Activated CD4-positive, alpha-beta T cell treated with anti-CD3 and anti-CD28 coated beads, Interleukin-2, amount 50 U/mL, for 48 hours (primary cell): ENCODE measurements at regions not wholly inside any gene's neighbourhood (a gene's known extent, or its start where the extent isn't known, plus 50 kb on each side); places are given as distances from the start of the nearest gene placed in this dataset.

Source experiments
- DNase-seq, 2 experiments: peaks; one replicate each; pipeline ENCODE4 v3.0.0-alpha.2; 2020

GRCh38 chr4:81577392-81577791 lies 105.7 kb upstream of the RASGEF1B start:
- DNase-seq: no peak

GRCh38 chr4:81574991-81575390 lies 103.3 kb upstream of the RASGEF1B start:
- no peak for DNase-seq

- DNase-seq: no peak
Measured at GRCh38 chr4:81573840-81574239, 102.1 kb upstream of the RASGEF1B start.

GRCh38 chr4:81572402-81572801 lies 100.7 kb upstream of the RASGEF1B start:
- no peak for DNase-seq

GRCh38 chr4:81571105-81571504 lies 99.4 kb upstream of the RASGEF1B start:
- DNase-seq: no peak

- no peak for DNase-seq
Measured at GRCh38 chr4:81566161-81566591, 94.5 kb upstream of the RASGEF1B start.

- no peak for DNase-seq
Measured at GRCh38 chr4:81565142-81565870, 93.6 kb upstream of the RASGEF1B start.

- DNase-seq: no peak
Measured at GRCh38 chr4:81564025-81564424, 92.3 kb upstream of the RASGEF1B start.

- DNase-seq: no peak
Measured at GRCh38 chr4:81562093-81562492, 90.4 kb upstream of the RASGEF1B start.

- no peak for DNase-seq
Measured at GRCh38 chr4:81557306-81557705, 85.6 kb upstream of the RASGEF1B start.

- DNase-seq: no peak
Measured at GRCh38 chr4:81555489-81555888, 83.8 kb upstream of the RASGEF1B start.

- no peak for DNase-seq
Measured at GRCh38 chr4:81552086-81552485, 80.4 kb upstream of the RASGEF1B start.

- no peak for DNase-seq
Measured at GRCh38 chr4:81550388-81550859, 78.7 kb upstream of the RASGEF1B start.

GRCh38 chr4:81549984-81550383 lies 78.3 kb upstream of the RASGEF1B start:
- no peak for DNase-seq

- no peak for DNase-seq
Measured at GRCh38 chr4:81546777-81547176, 75.1 kb upstream of the RASGEF1B start.

GRCh38 chr4:81541161-81541945 lies 69.6 kb upstream of the RASGEF1B start:
- no peak for DNase-seq

GRCh38 chr4:81538716-81539427 lies 67.2 kb upstream of the RASGEF1B start:
- no peak for DNase-seq

GRCh38 chr4:81531410-81531809 lies 59.7 kb upstream of the RASGEF1B start:
- DNase-seq: no peak

GRCh38 chr4:81528979-81529378 lies 57.3 kb upstream of the RASGEF1B start:
- DNase-seq: no peak

- DNase-seq: no peak
Measured at GRCh38 chr4:81528200-81528599, 56.5 kb upstream of the RASGEF1B start.

- DNase-seq: no peak
Measured at GRCh38 chr4:81527709-81528108, 56.0 kb upstream of the RASGEF1B start.

- DNase-seq: no peak
Measured at GRCh38 chr4:81527115-81527514, 55.4 kb upstream of the RASGEF1B start.

GRCh38 chr4:81526706-81527105 lies 55.0 kb upstream of the RASGEF1B start:
- no peak for DNase-seq
